T-helper 2 cell treated with Interferon-gamma antibody and Interleukin-4, amounts not matched to agents 100 ng/mL and 5 ng/mL, for 36 hours (primary cell): ENCODE measurements at regions not wholly inside any gene's neighbourhood (a gene's known extent, or its start where the extent isn't known, plus 50 kb on each side); places are given as distances from the start of the nearest gene placed in this dataset.

ENCODE experiments used
- intact Hi-C: fragments of 100-400 bp; cut with micrococcal nuclease; formaldehyde crosslinking; loops from one replicate; pipeline ENCODE4 v1.15.1; 2023

- intact Hi-C loops, result no loop called here
Measured at GRCh38 chr22:48432781-48433518, 1394.7 kb downstream of the BRD1 start.

GRCh38 chr22:48431536-48432315, 1395.9 kb downstream of the BRD1 start:
- intact Hi-C loops, result no loop called here

GRCh38 chr22:48431014-48431413, 1396.7 kb downstream of the BRD1 start:
- intact Hi-C loops, result no loop called here

- intact Hi-C loops, result no loop called here
Measured at GRCh38 chr22:48429446-48430020, 1398.1 kb downstream of the BRD1 start.

- intact Hi-C loops, result no loop called here
Measured at GRCh38 chr22:48428631-48429371, 1398.9 kb downstream of the BRD1 start.

- intact Hi-C loops, result no loop called here
Measured at GRCh38 chr22:48427731-48428211, 1399.9 kb downstream of the BRD1 start.

- intact Hi-C loops, result no loop called here
Measured at GRCh38 chr22:48426466-48427380, 1401.0 kb downstream of the BRD1 start.

GRCh38 chr22:48425641-48426040, 1402.0 kb downstream of the BRD1 start:
- intact Hi-C loops, result no loop called here

- intact Hi-C loops, result no loop called here
Measured at GRCh38 chr22:48425091-48425506, 1402.6 kb downstream of the BRD1 start.

- intact Hi-C loops, result no loop called here
Measured at GRCh38 chr22:48424661-48425060, 1403.0 kb downstream of the BRD1 start.

GRCh38 chr22:48424201-48424627, 1403.5 kb downstream of the BRD1 start:
- intact Hi-C loops, result no loop called here

GRCh38 chr22:48423481-48423911, 1404.2 kb downstream of the BRD1 start:
- intact Hi-C loops, result no loop called here

- intact Hi-C loops, result no loop called here
Measured at GRCh38 chr22:48422900-48423480, 1404.7 kb downstream of the BRD1 start.

- intact Hi-C loops, result no loop called here
Measured at GRCh38 chr22:48418831-48419230, 1408.8 kb downstream of the BRD1 start.

- intact Hi-C loops, result no loop called here
Measured at GRCh38 chr22:48417225-48418070, 1410.2 kb downstream of the BRD1 start.

GRCh38 chr22:48416396-48417224, 1411.1 kb downstream of the BRD1 start:
- intact Hi-C loops, result no loop called here

- intact Hi-C loops, result no loop called here
Measured at GRCh38 chr22:48415520-48415919, 1412.2 kb downstream of the BRD1 start.

GRCh38 chr22:48414651-48415050, 1413.0 kb downstream of the BRD1 start:
- intact Hi-C loops, result no loop called here
